ENCODE measurements at regions not wholly inside any gene's neighbourhood (a gene's known extent, or its start where the extent isn't known, plus 50 kb on each side); places are given as distances from the start of the nearest gene placed in this dataset.

DNA sequence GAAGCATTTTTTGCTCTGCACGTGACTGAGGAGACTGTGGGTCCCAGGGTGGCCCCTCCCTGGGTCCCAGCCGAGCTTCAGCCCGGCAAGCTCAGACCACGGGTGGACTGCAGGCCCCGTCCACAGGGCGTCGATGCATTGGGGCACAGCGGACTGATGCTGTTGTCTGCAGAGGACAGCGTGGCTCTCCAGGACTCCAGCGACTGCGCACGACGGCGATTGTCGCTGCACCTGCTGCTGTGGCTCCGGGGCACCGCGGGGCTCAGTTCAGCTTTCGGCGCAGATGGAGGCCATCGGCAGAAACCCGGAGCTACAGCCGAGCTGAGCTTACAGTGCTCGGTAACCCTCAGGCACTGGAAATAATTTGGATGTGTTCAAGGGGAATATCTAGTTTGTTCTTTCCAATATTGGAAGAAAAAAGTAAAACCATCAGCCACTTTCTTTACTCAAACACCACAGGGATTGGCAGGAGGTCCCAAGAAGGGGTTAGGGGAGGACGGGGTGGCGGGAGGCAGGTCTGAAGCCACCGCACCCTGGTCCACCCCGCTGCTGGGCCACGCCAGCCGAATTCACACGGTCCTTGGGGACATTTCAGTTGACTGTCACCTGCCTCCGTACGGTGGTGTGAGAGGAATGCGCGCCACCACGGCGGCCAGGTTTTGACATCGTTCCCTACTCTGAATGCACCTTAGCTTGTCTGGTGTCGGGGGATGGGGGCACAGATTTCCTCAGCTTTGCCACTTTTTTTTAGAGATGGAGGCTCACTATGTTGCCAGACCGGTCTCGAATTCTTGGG is 88.7 kb upstream of the RPH3AL start:
- H3K9me3 ChIP-seq (ENCODE audit: insufficient read depth in 2 of 2, low read depth in 1 of 2, low read length in 1 of 2) = peaks cover 4 to 6% of the 10 kb centered on the region in 2 experiments; a peak in 3 of 4 replicates
- H3K79me2 ChIP-seq (ENCODE audit: control insufficient read depth in 1 of 2, insufficient read depth in 2 of 2, low read length in 2 of 2) = no peaks in the 10 kb centered on the region; a peak in 1 of 4 replicates
- H3K4me1 ChIP-seq (replicated peaks in 1 of 4; ENCODE audit: control insufficient read depth in 3 of 4, insufficient read depth in 4 of 4, low read length in 3 of 4) = no peaks in the 10 kb centered on the region
- H3K23me2 ChIP-seq (ENCODE audit: low read depth, low read length) = no peaks in the 10 kb centered on the region
- H2BK120ac ChIP-seq (replicated peaks; ENCODE audit: low read depth, low read length) = no peak overlapping the region
- no peak overlapping the region for H3K4ac ChIP-seq (replicated peaks; ENCODE audit: insufficient read length, low read depth, low read length)
- H2BK20ac ChIP-seq (ENCODE audit: low read length) = no peak overlapping the region
- H4K91ac ChIP-seq (replicated peaks; ENCODE audit: insufficient read length, low read length) = no peak overlapping the region
- H2AK5ac ChIP-seq (ENCODE audit: low read depth, low read length) = no peak overlapping the region
- H3K36me3 ChIP-seq (ENCODE audit: control insufficient read depth in 2 of 4, insufficient read depth in 4 of 4, low read length in 3 of 4) = peaks cover 0 to 9% (median 0%) of the 10 kb centered on the region in 4 experiments; a peak in 2 of 8 replicates
- no peak overlapping the region for H3K56ac ChIP-seq (replicated peaks; ENCODE audit: insufficient read length, low read depth, low read length)
- H3K23ac ChIP-seq (ENCODE audit: insufficient read length) = no peak overlapping the region
- no peak for FAIRE-seq
- ChIA-PET CTCF (ENCODE audit: partially characterized antibody) (interaction anchor here (0.7 to 2.7 kb wide), 8 partner anchors 26 to 303 kb away, joined by 3 to 11 read pairs (median 3); a partner anchor contains a TSS), POLR2A (ENCODE audit: partially characterized antibody) (no interaction called here)
- H2BK15ac ChIP-seq (ENCODE audit: low read length) = no peak overlapping the region
- no peak overlapping the region for H3K27ac ChIP-seq (ENCODE audit: low read depth, low read length)
- no peak overlapping the region for H2BK5ac ChIP-seq (ENCODE audit: low read depth, low read length)
- H3K18ac ChIP-seq (ENCODE audit: extremely low read depth, low read length) = no peak overlapping the region
- peaks cover 0 to 2% of the 10 kb centered on the region in 2 experiments for H4K20me1 ChIP-seq (replicated peaks in 1 of 2; ENCODE audit: control insufficient read depth in 1 of 2, insufficient read depth in 2 of 2, low read length in 2 of 2)
- no peak overlapping the region for H4K8ac ChIP-seq (ENCODE audit: extremely low read depth, insufficient read depth, low read length)
- no peak overlapping the region for H4K5ac ChIP-seq (ENCODE audit: insufficient read length, low read depth, low read length)
- H3K4me2 ChIP-seq (ENCODE audit: insufficient read depth in 1 of 2, low read depth in 2 of 2, low read length in 2 of 2) = no peak overlapping the region
- no peak overlapping the region for H2AFZ ChIP-seq (ENCODE audit: low read length)
- no peak for DNase-seq (ENCODE audit: low read depth in 1 of 2, low spot score in 2 of 2)
- H3K27me3 ChIP-seq (replicated peaks in 1 of 4; ENCODE audit: control insufficient read depth in 3 of 4, extremely low read depth in 1 of 4, insufficient read depth in 3 of 4, low read length in 3 of 4) = no peaks in the 10 kb centered on the region
- H3K79me1 ChIP-seq (ENCODE audit: low read depth, low read length) = peaks cover under 1% of the 10 kb centered on the region; the same call in 1 of the 2 replicates
- H3K9ac ChIP-seq (replicated peaks in 1 of 4; ENCODE audit: extremely low read depth in 1 of 4, low read depth in 3 of 4, low read length in 3 of 4) = no peak overlapping the region
- H2BK12ac ChIP-seq (ENCODE audit: low read depth, low read length) = no peak overlapping the region
- H3K14ac ChIP-seq (ENCODE audit: insufficient read length) = no peak overlapping the region
- no peak overlapping the region for H3K4me3 ChIP-seq (ENCODE audit: extremely low read depth in 1 of 4, insufficient read depth in 2 of 4, low read depth in 3 of 4, low read length in 4 of 4)
- 96% methylated on average over 41 of the region's 41 CpGs; no CpG with 5 or more reads in 1 of the 2 experiments for WGBS, 2 experiments (ENCODE audit: extremely low coverage in 1 of 2, insufficient coverage in 1 of 2, insufficient read length in 1 of 2, insufficient replicate concordance in 2 of 2, low coverage in 1 of 2, low lambda C conversion rate in 2 of 2, missing lambda C conversion rate in 1 of 2)
- TF ChIP-seq KDM1A (IDR thresholded peaks at IDR 0.05; ENCODE audit: borderline replicate concordance, low read length) = no peak
- TF ChIP-seq, protein P1, sequence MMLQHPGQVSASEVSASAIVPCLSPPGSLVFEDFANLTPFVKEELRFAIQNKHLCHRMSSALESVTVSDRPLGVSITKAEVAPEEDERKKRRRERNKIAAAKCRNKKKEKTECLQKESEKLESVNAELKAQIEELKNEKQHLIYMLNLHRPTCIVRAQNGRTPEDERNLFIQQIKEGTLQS (IDR thresholded peaks at IDR 0.05; ENCODE audit: insufficient read depth, low read depth, low read length) = no peak

Measured in H1 (cell line).